ENCODE measurements at regions not wholly inside any gene's neighbourhood (a gene's known extent, or its start where the extent isn't known, plus 50 kb on each side); places are given as distances from the start of the nearest gene placed in this dataset.

DNA sequence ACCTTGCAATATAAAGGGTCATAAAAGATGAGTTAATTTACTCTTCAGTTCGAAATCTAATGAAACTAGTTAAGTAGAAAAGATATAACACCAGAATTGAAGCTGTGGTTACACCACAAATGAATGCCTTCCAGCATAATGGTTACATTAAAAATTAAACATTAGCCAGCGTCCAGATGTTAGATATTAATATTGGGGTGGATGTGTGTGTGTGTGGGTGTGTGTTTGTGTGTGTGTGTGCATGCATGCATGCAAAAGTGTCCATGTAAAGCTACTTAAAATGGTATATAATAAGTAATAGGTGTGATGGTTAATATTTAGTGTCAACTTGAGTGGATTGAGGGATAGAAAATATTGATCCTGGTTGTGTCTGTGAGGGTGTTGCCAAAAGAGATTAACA lies 170.4 kb upstream of the FN1 start:
- TF ChIP-seq, protein P1, sequence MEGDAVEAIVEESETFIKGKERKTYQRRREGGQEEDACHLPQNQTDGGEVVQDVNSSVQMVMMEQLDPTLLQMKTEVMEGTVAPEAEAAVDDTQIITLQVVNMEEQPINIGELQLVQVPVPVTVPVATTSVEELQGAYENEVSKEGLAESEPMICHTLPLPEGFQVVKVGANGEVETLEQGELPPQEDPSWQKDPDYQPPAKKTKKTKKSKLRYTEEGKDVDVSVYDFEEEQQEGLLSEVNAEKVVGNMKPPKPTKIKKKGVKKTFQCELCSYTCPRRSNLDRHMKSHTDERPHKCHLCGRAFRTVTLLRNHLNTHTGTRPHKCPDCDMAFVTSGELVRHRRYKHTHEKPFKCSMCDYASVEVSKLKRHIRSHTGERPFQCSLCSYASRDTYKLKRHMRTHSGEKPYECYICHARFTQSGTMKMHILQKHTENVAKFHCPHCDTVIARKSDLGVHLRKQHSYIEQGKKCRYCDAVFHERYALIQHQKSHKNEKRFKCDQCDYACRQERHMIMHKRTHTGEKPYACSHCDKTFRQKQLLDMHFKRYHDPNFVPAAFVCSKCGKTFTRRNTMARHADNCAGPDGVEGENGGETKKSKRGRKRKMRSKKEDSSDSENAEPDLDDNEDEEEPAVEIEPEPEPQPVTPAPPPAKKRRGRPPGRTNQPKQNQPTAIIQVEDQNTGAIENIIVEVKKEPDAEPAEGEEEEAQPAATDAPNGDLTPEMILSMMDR (IDR thresholded peaks at IDR 0.05): no peak
- TF ChIP-seq POLR2A (IDR thresholded peaks at IDR 0.05): no peak

All from body of pancreas (tissue), 4 donors.